ENCODE measurements at regions not wholly inside any gene's neighbourhood (a gene's known extent, or its start where the extent isn't known, plus 50 kb on each side); places are given as distances from the start of the nearest gene placed in this dataset.

GRCh38 chr13:103731959-103732358 lies 665.7 kb upstream of the SLC10A2 start:
- no peak for DNase-seq (ENCODE audit: low spot score)
- no peaks in the 10 kb centered on the region for H3K36me3 Mint-ChIP-seq
- H3K9me3 Mint-ChIP-seq = peaks cover 9% of the 10 kb centered on the region
- H3K4me3 Mint-ChIP-seq = no peak overlapping the region
- no peak overlapping the region for H3K27ac Mint-ChIP-seq
- no peak for ATAC-seq
- no peaks in the 10 kb centered on the region for H3K27me3 Mint-ChIP-seq
- H3K4me1 Mint-ChIP-seq (ENCODE audit: low read depth in 2 of 2) = no peaks in the 10 kb centered on the region

GRCh38 chr13:103730407-103730806 lies 664.2 kb upstream of the SLC10A2 start:
- ATAC-seq = no peak
- Mint-ChIP-seq H3K9me3 (peaks cover 8% of the 10 kb centered on the region), H3K27ac (no peak overlapping the region), H3K4me1 (ENCODE audit: low read depth in 2 of 2) (no peaks in the 10 kb centered on the region), H3K27me3 (no peaks in the 10 kb centered on the region), H3K4me3 (no peak overlapping the region), H3K36me3 (no peaks in the 10 kb centered on the region)
- DNase-seq (ENCODE audit: low spot score) = no peak

- peaks cover 14% of the 10 kb centered on the region for H3K9me3 Mint-ChIP-seq
- H3K4me3 Mint-ChIP-seq = no peak overlapping the region
- no peaks in the 10 kb centered on the region for H3K4me1 Mint-ChIP-seq (ENCODE audit: low read depth in 2 of 2)
- DNase-seq (ENCODE audit: low spot score) (no peak), ATAC-seq (no peak)
- H3K36me3 Mint-ChIP-seq = no peaks in the 10 kb centered on the region
- no peak overlapping the region for H3K27ac Mint-ChIP-seq
- H3K27me3 Mint-ChIP-seq = no peaks in the 10 kb centered on the region
Observed at GRCh38 chr13:103726808-103727207, 660.6 kb upstream of the SLC10A2 start.

GRCh38 chr13:103716718-103717117 lies 650.5 kb upstream of the SLC10A2 start:
- Mint-ChIP-seq H3K4me3 (no peak overlapping the region), H3K4me1 (ENCODE audit: low read depth in 2 of 2) (no peaks in the 10 kb centered on the region), H3K36me3 (no peaks in the 10 kb centered on the region), H3K27ac (no peak overlapping the region), H3K27me3 (no peaks in the 10 kb centered on the region), H3K9me3 (peaks cover 8% of the 10 kb centered on the region)
- DNase-seq (ENCODE audit: low spot score) (no peak), ATAC-seq (no peak)

GRCh38 chr13:103715335-103715734 lies 649.1 kb upstream of the SLC10A2 start:
- Mint-ChIP-seq H3K36me3 (no peaks in the 10 kb centered on the region), H3K4me1 (ENCODE audit: low read depth in 2 of 2) (no peaks in the 10 kb centered on the region), H3K4me3 (no peak overlapping the region), H3K27me3 (no peaks in the 10 kb centered on the region), H3K27ac (no peak overlapping the region), H3K9me3 (peaks cover 13% of the 10 kb centered on the region)
- no peak for DNase-seq (ENCODE audit: low spot score)
- ATAC-seq = no peak

DNA sequence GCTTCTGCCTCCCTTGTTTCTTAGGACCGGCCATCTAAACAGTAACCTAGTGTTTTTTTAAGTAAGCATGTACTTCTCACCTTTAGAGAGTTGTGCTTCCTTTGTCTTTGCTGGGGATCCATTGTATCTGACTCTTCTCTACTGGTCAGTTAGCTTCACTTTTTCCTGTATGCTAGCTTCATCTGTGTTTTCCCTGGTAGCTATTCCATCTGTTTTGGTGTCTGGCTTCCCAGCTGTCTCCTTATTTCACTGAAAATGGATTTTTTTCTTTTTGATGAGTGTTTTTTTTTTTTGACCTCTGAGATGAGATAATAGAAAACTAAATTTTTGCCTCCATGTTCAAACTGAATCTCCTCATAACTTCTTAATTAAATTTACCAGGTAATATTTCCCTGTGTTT lies 637.0 kb upstream of the SLC10A2 start:
- DNase-seq (ENCODE audit: low spot score) = no peak
- peaks cover 4% of the 10 kb centered on the region for H3K36me3 Mint-ChIP-seq
- H3K9me3 Mint-ChIP-seq = peaks cover 11% of the 10 kb centered on the region

GRCh38 chr13:103698000-103698399 lies 631.8 kb upstream of the SLC10A2 start:
- ATAC-seq (no peak), DNase-seq (ENCODE audit: low spot score) (no peak)
- Mint-ChIP-seq H3K4me3 (no peak overlapping the region), H3K36me3 (peaks cover under 1% of the 10 kb centered on the region), H3K27me3 (no peaks in the 10 kb centered on the region), H3K4me1 (ENCODE audit: low read depth in 2 of 2) (no peaks in the 10 kb centered on the region), H3K9me3 (peaks cover 10% of the 10 kb centered on the region), H3K27ac (no peak overlapping the region)

More for the DNA sequence above, 637.0 kb upstream of the SLC10A2 start:
- H3K27me3 Mint-ChIP-seq = no peaks in the 10 kb centered on the region
- H3K4me1 Mint-ChIP-seq (ENCODE audit: low read depth in 2 of 2) = no peaks in the 10 kb centered on the region
- H3K4me3 Mint-ChIP-seq = no peak overlapping the region
- no peak overlapping the region for H3K27ac Mint-ChIP-seq
- no peak for ATAC-seq

DNA sequence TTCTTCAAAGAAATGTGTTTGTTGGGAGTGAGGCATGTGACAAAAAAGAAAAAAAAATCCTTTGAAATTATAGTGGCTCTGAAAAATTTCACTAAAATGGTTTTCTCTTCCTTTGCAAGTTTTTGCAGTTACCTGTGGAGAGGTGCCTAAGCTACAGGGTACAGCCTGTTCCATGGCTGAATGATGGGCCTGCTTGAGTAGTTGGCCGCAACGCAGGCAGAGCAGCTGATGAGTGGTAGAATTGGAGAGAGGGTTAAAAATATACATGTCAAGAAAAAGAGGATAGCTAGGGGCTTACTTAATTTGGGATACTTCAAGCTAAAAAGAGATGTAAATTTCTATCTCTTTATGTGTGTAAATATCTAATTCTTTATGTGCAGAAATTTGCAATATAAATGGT lies 629.1 kb upstream of the SLC10A2 start:
- no peak for DNase-seq (ENCODE audit: low spot score)
- Mint-ChIP-seq H3K27me3 (no peaks in the 10 kb centered on the region), H3K9me3 (peaks cover 7% of the 10 kb centered on the region), H3K4me1 (ENCODE audit: low read depth in 2 of 2) (no peaks in the 10 kb centered on the region), H3K27ac (no peak overlapping the region), H3K4me3 (no peak overlapping the region), H3K36me3 (no peaks in the 10 kb centered on the region)
- ATAC-seq = no peak

DNA sequence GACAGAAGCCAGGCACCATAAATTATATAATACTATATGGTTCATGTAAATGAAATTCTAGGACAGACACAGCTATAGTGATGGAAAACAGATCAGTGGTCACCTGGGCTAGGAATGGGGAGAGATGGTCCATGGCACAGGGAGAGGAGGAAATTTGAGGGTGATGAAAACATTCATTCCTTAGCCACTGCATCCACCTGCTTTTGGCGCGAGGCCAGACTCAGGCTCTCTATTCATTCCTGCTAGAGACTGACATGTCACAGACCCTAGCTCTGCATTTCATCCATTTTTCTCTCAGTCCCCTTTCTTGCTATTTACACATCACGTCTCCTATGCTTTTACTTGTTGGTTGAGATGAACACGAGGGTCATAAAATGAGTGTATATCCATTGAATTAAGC lies 628.3 kb upstream of the SLC10A2 start:
- H3K9me3 Mint-ChIP-seq = peaks cover 7% of the 10 kb centered on the region
- DNase-seq (ENCODE audit: low spot score) (no peak), ATAC-seq (no peak)
- H3K4me3 Mint-ChIP-seq = no peak overlapping the region
- H3K27ac Mint-ChIP-seq = no peak overlapping the region
- H3K27me3 Mint-ChIP-seq = no peaks in the 10 kb centered on the region
- no peaks in the 10 kb centered on the region for H3K4me1 Mint-ChIP-seq (ENCODE audit: low read depth in 2 of 2)
- no peaks in the 10 kb centered on the region for H3K36me3 Mint-ChIP-seq

DNA sequence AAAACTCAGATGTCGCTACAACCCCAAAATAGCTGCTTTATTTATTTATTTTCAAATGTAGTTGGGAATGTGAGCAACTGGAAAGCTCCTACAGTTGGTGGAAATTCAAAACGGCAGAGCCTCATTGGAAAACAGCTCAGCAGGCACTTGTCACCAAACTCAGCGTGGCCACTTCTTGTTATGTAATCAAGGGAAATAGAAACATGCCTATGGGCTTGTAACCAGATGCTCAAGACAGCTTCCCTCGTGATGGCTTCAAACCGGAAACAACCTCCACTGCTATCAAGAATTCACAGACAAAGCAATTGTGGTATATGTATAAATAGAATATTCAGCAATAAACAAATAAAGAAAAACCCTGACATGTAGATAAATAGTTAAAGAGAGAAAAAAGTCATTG lies 627.8 kb upstream of the SLC10A2 start:
- Mint-ChIP-seq H3K4me3 (no peak overlapping the region), H3K27me3 (no peaks in the 10 kb centered on the region), H3K27ac (no peak overlapping the region), H3K4me1 (ENCODE audit: low read depth in 2 of 2) (no peaks in the 10 kb centered on the region), H3K36me3 (no peaks in the 10 kb centered on the region), H3K9me3 (peaks cover 3% of the 10 kb centered on the region)
- no peak for DNase-seq (ENCODE audit: low spot score)
- no peak for ATAC-seq

DNA sequence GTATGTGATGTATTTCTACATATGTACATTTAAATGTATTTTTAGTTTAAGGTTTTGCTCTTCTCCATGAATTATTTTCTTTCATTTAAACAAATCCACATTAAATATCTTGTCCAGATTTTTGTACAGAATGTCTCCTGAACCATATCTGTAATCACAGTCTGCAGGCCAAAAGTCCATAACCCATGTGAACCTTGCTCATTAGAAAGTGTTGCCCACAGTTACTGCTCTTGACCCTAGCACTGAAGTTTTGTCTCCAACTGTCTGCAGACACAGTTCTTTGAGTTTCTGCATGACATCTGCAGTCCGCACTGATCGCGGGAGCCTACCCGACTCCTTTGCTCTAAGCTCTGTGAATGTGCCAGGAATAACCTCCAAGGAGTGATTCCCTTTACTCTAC lies 626.2 kb upstream of the SLC10A2 start:
- H3K9me3 Mint-ChIP-seq = peaks cover 3% of the 10 kb centered on the region
- ATAC-seq (no peak), DNase-seq (ENCODE audit: low spot score) (no peak)
- H3K27ac Mint-ChIP-seq = no peak overlapping the region
- H3K36me3 Mint-ChIP-seq = no peaks in the 10 kb centered on the region
- no peaks in the 10 kb centered on the region for H3K27me3 Mint-ChIP-seq
- H3K4me3 Mint-ChIP-seq = no peak overlapping the region
- H3K4me1 Mint-ChIP-seq (ENCODE audit: low read depth in 2 of 2) = no peaks in the 10 kb centered on the region

DNA sequence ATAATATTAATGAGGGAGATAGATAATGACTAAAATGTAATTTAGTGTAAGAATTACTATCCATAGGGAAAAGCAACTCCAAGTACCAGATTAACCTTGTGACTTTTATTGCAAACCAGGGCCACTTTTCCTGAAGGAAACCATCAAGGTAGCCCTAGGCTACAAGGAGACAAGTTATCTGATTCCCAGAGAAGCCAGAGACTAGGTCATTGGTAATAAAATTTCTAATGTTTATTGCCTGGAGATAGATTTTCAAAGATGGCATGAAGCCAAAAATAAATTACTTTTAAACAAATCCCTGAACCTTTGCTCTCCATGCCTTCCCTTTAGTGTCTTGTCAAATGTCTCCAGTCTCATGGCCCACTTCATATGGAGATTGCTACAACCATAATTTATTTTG lies 610.1 kb upstream of the SLC10A2 start:
- H3K36me3 Mint-ChIP-seq = peaks cover 4% of the 10 kb centered on the region
- H3K9me3 Mint-ChIP-seq = peaks cover 10% of the 10 kb centered on the region
- H3K4me3 Mint-ChIP-seq = no peak overlapping the region
- H3K27ac Mint-ChIP-seq = no peak overlapping the region
- no peak for DNase-seq (ENCODE audit: low spot score)
- ATAC-seq = no peak
- H3K4me1 Mint-ChIP-seq (ENCODE audit: low read depth in 2 of 2) = no peaks in the 10 kb centered on the region
- no peaks in the 10 kb centered on the region for H3K27me3 Mint-ChIP-seq

- peaks cover 4% of the 10 kb centered on the region for H3K36me3 Mint-ChIP-seq
- H3K27me3 Mint-ChIP-seq = no peaks in the 10 kb centered on the region
- ATAC-seq = no peak
Observed at GRCh38 chr13:103671547-103671946, 605.3 kb upstream of the SLC10A2 start.

DNA sequence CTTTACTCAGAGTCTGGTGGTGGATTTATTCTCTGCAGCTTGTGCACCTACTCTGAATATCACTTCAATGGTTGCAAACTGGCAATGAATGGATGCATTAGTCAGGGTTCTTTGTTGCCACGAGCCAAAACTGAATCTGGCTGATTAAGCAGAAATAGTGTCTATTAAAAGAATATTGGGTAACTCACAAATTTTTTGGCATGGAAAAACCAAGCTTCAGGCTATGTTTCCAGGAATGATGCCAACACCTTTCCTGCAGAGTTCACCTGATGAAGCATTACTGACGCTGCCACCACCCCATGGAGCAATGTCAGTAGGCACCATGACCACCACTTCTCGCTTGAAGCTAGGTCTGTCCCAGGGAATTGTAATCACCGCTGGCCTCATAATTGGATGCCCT lies 597.8 kb upstream of the SLC10A2 start:
- Mint-ChIP-seq H3K9me3 (peaks cover 7% of the 10 kb centered on the region), H3K27ac (no peak overlapping the region), H3K4me1 (ENCODE audit: low read depth in 2 of 2) (no peaks in the 10 kb centered on the region), H3K4me3 (no peak overlapping the region), H3K27me3 (no peaks in the 10 kb centered on the region), H3K36me3 (no peaks in the 10 kb centered on the region)
- no peak for ATAC-seq
- no peak for DNase-seq (ENCODE audit: low spot score)

More at GRCh38 chr13:103671547-103671946, 605.3 kb upstream of the SLC10A2 start:
- Mint-ChIP-seq H3K27ac (no peak overlapping the region), H3K9me3 (peaks cover 17% of the 10 kb centered on the region), H3K4me3 (no peak overlapping the region), H3K4me1 (ENCODE audit: low read depth in 2 of 2) (no peaks in the 10 kb centered on the region)
- DNase-seq (ENCODE audit: low spot score) = no peak

DNA sequence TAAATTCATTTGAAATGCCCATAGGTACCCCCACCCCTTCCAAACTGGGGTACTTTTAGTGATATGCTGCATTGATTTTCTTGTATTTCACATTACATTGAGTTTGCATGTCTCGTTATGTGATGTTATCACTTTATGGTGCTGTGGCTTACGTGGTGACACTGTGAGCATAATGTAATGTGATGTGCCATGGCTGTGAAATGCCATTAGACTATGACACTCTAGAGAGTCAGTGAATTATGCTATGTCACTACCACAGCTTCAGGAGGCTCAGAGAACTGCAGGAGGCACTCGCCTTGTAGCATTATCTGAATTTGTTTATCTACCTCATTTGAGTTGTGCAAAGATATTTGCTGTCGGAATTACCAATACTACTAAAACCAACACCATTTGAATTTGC lies 590.1 kb upstream of the SLC10A2 start:
- Mint-ChIP-seq H3K9me3 (peaks cover 3% of the 10 kb centered on the region), H3K4me3 (no peak overlapping the region), H3K36me3 (no peaks in the 10 kb centered on the region), H3K27me3 (no peaks in the 10 kb centered on the region), H3K27ac (no peak overlapping the region), H3K4me1 (ENCODE audit: low read depth in 2 of 2) (no peaks in the 10 kb centered on the region)
- ATAC-seq (no peak), DNase-seq (ENCODE audit: low spot score) (no peak)
